ENCODE measurements at regions not wholly inside any gene's neighbourhood (a gene's known extent, or its start where the extent isn't known, plus 50 kb on each side); places are given as distances from the start of the nearest gene placed in this dataset.
A peak's percentile ranks its signal among the peaks of the same experiment; 100 is the strongest.

DNA sequence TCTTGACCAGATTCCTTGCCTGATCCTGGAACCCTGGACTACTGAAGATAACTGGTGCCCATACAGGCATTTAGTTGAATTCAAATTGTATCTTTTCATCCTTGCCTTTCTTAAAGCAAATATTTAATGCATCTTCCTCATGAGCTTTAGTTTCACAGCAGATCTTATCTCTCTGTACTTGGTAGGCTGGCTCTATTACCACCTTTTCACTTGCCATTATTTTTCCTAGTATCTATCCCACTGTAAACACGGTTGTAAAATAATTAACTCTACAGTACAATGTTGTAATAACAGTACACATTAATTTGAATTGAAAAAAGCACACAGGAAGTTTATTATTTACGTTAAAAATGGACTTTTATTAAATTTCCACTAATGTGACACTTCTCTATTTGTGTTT is 1286.9 kb downstream of the GRIK2 start:
- no peak for DNase-seq (ENCODE audit: low spot score)

GRCh38 chr6:102679865-102680264 is 1286.4 kb downstream of the GRIK2 start:
- no peak for DNase-seq (ENCODE audit: low spot score)

DNA sequence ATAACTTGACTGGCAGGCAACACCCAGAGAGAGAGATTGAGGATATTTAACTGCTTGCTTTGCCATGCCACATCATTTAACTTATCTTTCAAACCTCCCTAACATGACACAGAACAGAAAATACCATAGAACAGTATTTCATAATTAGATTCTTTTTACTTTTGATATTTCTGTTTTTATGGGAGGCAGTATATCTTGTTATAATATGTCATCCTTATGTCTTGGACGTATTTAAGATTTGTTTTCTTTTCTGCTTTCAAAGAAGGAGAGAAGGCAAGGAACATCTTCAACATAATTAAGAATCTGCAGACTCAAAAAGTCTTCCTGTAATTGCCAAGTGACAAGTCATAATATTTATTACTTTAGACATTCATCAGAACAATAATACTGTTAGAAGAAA is 1283.7 kb downstream of the GRIK2 start:
- no peak for DNase-seq (ENCODE audit: low spot score)

GRCh38 chr6:102670735-102671134 is 1277.2 kb downstream of the GRIK2 start:
- no peak for DNase-seq (ENCODE audit: low spot score)

DNA sequence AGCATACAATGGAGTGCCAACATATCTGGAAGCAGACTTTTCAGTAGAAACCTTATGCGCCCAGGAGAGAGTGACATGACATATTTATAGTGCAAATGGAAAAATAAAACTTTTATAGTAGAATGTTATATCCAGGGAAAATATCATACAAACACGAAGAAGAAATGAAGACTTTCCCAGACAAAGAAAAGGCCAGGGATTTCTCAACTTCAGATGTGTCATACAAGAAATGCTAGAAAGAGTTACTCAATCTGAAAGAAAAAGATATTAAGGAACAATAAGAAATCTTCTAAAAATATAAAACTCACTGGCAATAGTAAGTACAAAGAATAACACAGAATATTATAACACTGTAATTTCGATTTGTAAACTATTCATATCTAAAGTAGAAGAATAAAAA is 1269.3 kb downstream of the GRIK2 start:
- no peak for DNase-seq (ENCODE audit: low spot score)

DNA sequence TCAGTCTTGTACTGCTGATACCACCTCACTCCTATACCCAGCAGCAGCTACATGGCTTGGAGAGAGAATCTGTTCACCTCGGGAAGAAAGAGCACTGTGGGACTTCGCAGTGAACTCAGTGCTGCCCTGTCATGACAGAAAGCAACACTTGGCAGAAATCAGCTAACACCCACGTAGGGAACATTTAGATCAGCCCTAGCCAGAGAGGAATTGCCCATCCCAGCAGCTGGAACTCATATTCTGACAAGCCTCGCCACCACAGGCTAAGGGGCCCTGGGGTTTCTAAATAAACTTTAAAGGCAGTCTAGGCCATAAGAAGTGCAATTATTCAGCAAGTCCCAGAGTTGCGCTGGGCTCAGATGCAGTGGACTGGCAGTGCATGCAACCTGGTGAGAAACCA is 1266.8 kb downstream of the GRIK2 start:
- DNase-seq (ENCODE audit: low spot score) = no peak

DNA sequence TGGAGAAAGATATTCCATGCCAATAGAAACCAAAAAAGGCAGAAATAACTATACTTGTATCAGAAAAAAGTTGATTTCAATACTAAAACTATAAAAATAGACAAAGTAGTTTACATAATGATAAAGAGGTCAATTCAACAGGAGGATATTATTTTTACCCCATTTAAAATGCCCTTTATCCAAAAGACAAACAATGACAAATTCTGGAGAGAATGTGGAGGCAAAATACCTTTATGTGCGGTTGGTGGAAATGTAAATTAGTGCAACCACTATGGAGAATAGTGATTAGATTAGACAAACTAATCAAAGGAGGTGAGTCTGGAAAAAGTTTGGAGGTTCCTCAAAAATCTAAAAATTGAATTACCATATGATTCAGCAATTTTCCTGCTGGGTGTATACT is 1262.3 kb downstream of the GRIK2 start:
- no peak for DNase-seq (ENCODE audit: low spot score)

GRCh38 chr6:102641426-102641825 is 1247.9 kb downstream of the GRIK2 start:
- no peak for DNase-seq (ENCODE audit: low spot score)

DNA sequence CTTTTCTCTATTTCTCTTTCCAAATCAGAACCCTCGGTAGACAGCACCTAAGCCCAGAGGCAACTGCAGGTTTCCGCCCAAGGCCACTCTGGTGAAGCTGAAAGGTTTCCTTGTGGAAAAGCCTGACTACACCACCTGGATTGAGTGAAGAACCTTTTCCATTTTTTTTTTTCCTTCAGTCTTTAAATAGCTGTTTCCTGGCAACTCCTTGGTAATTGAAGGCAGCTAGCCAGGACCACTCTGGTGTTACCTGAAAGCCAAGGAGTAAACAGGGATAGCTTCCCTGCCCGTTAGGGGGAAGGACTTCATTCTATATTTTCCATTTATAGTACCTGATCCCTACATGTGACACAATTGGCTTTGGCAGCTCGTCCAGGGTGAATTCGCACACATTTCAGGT is 1238.4 kb downstream of the GRIK2 start:
- no peak for DNase-seq (ENCODE audit: low spot score)

DNA sequence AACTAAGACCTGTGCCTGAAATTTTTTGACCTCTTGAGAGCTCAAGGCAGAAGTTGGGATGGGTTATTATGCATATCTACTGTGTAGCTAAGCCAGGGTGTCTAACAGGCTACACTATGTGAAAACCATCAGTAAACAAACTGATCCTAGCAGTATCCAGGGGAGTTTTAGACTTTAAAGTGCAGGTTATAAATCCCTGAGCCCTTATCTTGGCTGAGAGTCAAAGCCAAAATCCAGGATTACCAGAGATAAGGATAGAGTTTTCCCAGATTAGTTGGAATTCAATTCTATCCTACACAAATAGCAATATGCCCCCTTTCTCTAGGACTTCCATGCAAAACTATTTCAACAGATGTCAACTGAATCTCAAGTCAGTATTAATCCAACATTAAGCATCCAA is 1229.7 kb downstream of the GRIK2 start:
- no peak for DNase-seq (ENCODE audit: low spot score)

DNA sequence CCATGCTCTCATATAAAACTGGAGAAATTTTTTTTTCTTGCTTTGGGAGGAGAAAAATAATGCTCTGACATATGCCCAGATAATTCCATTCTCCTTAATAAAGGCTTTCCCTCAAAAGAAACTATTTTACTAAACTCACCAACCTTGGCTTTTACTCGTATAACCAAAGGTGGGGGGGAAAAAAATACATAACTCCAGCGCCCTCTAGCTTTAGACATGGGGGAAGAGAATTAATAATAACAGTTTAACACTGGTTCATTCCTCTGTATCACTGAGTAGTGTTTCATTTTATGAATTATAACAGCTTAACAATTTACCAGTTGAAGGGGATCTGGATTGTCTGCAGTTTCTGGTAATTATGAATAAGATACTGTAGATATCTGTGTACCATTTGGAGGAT is 1226.1 kb downstream of the GRIK2 start:
- DNase-seq (ENCODE audit: low spot score) = no peak

- DNase-seq (ENCODE audit: low spot score) = no peak
Observed at GRCh38 chr6:102582569-102582968, 1189.1 kb downstream of the GRIK2 start.

GRCh38 chr6:102581378-102582124 is 1188.0 kb downstream of the GRIK2 start:
- no peak for DNase-seq (ENCODE audit: low spot score)

DNA sequence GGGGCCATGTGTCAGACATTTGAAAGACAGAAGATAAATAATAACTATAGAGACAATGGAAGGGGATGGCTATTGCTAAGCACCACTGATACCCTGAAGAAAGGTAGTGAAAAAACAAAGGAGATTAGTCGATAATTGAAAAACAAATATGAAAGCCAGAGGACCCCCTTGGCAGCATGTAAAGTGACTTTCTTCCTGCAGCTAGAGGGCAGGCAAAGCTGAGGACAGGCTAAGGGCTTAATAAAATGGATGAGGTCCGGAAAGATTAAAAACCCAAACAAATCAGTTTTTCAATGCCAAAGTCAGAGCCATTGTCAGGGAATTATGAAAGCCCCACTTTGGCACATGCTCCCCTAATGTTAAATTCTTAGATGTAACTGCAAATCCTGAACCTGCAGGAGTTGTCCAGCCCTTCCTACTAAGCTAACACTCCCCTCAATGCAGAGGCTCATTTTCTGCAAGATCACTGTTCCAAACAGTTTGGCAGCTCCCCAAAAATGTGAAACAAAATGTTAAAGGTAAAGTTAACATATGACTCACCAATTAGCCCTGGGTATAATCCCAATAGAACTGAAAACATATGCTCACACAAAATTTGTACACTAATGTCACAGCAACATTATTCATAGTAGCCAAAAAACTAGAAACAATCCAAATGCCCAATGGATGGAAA is 1177.9 kb downstream of the GRIK2 start:
- no peak for DNase-seq (ENCODE audit: low spot score)

DNA sequence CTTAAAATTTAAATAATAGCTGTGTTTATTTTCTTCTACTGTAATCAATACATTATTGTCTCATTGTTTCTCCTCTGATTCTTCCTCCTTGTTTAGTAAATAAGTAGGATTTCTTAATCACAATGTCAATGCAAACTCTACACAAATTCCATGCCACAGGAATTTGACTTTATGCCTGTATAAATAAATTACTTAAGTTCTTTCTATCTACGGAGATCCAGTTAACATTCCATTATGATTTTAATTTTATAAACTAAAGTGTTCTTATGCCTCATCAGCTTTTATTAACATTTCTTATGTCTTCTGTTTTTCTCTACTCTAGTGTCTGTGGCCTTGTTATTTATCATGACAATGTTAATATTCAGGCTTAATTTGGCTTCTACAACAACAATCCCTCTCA is 1169.2 kb downstream of the GRIK2 start:
- no peak for DNase-seq (ENCODE audit: low spot score)

- no peak for DNase-seq (ENCODE audit: low spot score)
Observed at GRCh38 chr6:102553214-102553613, 1159.7 kb downstream of the GRIK2 start.

GRCh38 chr6:102549221-102549874 is 1155.8 kb downstream of the GRIK2 start:
- DNase-seq (ENCODE audit: low spot score) = no peak

DNA sequence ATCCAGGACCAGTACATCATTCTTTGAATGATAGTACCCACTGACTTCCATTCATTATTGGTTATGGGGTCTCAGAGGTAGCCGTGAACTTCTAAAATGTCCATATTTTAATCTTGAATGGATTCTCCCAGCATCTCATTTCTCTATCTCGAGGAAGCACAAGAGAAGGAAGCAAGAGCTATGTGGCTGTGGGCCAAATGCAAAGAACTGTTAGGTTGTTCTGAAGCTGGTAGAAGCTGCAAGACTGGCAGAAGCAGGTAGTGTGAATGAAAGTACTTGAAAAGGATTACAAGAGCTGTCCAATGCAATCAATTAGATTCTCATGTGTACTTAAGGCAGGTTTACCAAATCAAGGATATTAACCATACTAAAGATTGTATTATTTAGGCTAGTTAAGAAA is 1131.8 kb downstream of the GRIK2 start:
- DNase-seq (ENCODE audit: low spot score) = no peak

- DNase-seq (ENCODE audit: low spot score) = no peak
Observed at GRCh38 chr6:102520966-102521365, 1127.5 kb downstream of the GRIK2 start.

- DNase-seq (ENCODE audit: low spot score) = no peak
Observed at GRCh38 chr6:102517506-102517905, 1124.0 kb downstream of the GRIK2 start.

GRCh38 chr6:102501615-102502014 is 1108.1 kb downstream of the GRIK2 start:
- no peak for DNase-seq (ENCODE audit: low spot score)

DNA sequence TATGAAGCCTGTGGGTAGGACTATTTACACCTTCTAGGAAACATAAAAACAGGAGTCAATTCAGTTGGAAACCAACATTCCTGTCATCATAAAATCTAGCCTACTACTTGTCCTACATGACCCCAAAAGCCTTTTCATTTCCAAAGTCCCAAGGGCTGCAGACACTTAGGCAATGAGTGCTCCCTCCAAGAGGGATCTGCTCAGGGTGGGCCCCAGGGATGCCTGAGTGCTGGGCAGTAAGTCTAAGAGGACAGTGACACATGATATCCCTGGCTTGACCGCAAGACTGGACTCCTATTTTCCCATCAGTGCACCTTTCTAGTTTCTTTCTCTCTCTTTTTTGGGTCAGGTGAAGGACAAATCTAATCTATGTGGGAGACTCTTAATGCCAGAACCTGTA is 1101.3 kb downstream of the GRIK2 start:
- DNase-seq (ENCODE audit: low spot score) = peak; percentile 62

- DNase-seq (ENCODE audit: low spot score) = no peak
Observed at GRCh38 chr6:102493485-102493884, 1100.0 kb downstream of the GRIK2 start.
